ENCODE measurements at regions not wholly inside any gene's neighbourhood (a gene's known extent, or its start where the extent isn't known, plus 50 kb on each side); places are given as distances from the start of the nearest gene placed in this dataset.
"Not testable (repeated sequence)": the region's sequence is repeated elsewhere in the genome, so short reads cannot be mapped to it uniquely, and the experiment has no call there.

- DNase-seq = no peak
These were observed 207.9 kb upstream of the GADL1 start for GRCh38 chr3:31102196-31102879.

GRCh38 chr3:31103181-31103580, 208.7 kb upstream of the GADL1 start:
- no peak for DNase-seq

GRCh38 chr3:31103623-31104180, 209.2 kb upstream of the GADL1 start:
- no peak for DNase-seq

- DNase-seq = no peak
These were observed 210.6 kb upstream of the GADL1 start for GRCh38 chr3:31105011-31105410.

GRCh38 chr3:31105438-31106077, 211.1 kb upstream of the GADL1 start:
- no peak for DNase-seq

- no peak for DNase-seq
These were observed 211.7 kb upstream of the GADL1 start for GRCh38 chr3:31106204-31106603.

GRCh38 chr3:31106912-31107311, 212.5 kb upstream of the GADL1 start:
- DNase-seq = no peak

GRCh38 chr3:31114929-31115283, 220.4 kb upstream of the GADL1 start:
- no peak for DNase-seq

GRCh38 chr3:31115531-31115930, 221.1 kb upstream of the GADL1 start:
- not testable (repeated sequence) for DNase-seq

- DNase-seq = no peak
These were observed 222.2 kb upstream of the GADL1 start for GRCh38 chr3:31116651-31117050.

- DNase-seq = no peak
These were observed 223.4 kb upstream of the GADL1 start for GRCh38 chr3:31117854-31118253.

GRCh38 chr3:31124373-31124772, 229.9 kb upstream of the GADL1 start:
- DNase-seq = no peak

GRCh38 chr3:31125413-31126020, 231.1 kb upstream of the GADL1 start:
- DNase-seq = no peak

- DNase-seq = no peak
These were observed 234.8 kb upstream of the GADL1 start for GRCh38 chr3:31129241-31129640.

GRCh38 chr3:31132132-31132769, 237.8 kb upstream of the GADL1 start:
- DNase-seq = no peak

GRCh38 chr3:31133541-31133940, 239.1 kb upstream of the GADL1 start:
- no peak for DNase-seq

- no peak for DNase-seq
These were observed 241.1 kb upstream of the GADL1 start for GRCh38 chr3:31135546-31135945.

- DNase-seq = no peak
These were observed 243.4 kb upstream of the GADL1 start for GRCh38 chr3:31137718-31138465.

GRCh38 chr3:31140470-31140869, 246.0 kb upstream of the GADL1 start:
- no peak for DNase-seq

- DNase-seq = no peak
These were observed 247.7 kb upstream of the GADL1 start for GRCh38 chr3:31142139-31142538.

GRCh38 chr3:31142543-31142942, 248.1 kb upstream of the GADL1 start:
- no peak for DNase-seq

- DNase-seq = no peak
These were observed 250.6 kb upstream of the GADL1 start for GRCh38 chr3:31145062-31145461.

GRCh38 chr3:31147550-31147949, 253.1 kb upstream of the GADL1 start:
- DNase-seq = no peak

Data from activated CD4-positive, alpha-beta T cell treated with anti-CD3 and anti-CD28 coated beads, Interleukin-2, amount 50 U/mL, for 4 hours (primary cell).